NCI-H69 (cell line): ENCODE measurements at regions not wholly inside any gene's neighbourhood (a gene's known extent, or its start where the extent isn't known, plus 50 kb on each side); places are given as distances from the start of the nearest gene placed in this dataset.
"Not testable (repeated sequence)": the region's sequence is repeated elsewhere in the genome, so short reads cannot be mapped to it uniquely, and the experiment has no call there.

Source experiments
- DNase-seq: peaks from one replicate; lab custom pipeline; 2025; lab: John Stamatoyannopoulos, UW

GRCh38 chr7:19376538-19376937 lies 231.3 kb upstream of the FERD3L start:
- DNase-seq: peak; percentile 43

- DNase-seq: peak; percentile 21
These were observed 230.8 kb upstream of the FERD3L start for GRCh38 chr7:19375976-19376375.

- DNase-seq: no peak
These were observed 228.1 kb upstream of the FERD3L start for GRCh38 chr7:19373334-19373733.

GRCh38 chr7:19369806-19370205 lies 224.6 kb upstream of the FERD3L start:
- peak; percentile 99 for DNase-seq

GRCh38 chr7:19369182-19369581 lies 224.0 kb upstream of the FERD3L start:
- peak; percentile 85 for DNase-seq

- peak; percentile 44 for DNase-seq
These were observed 223.3 kb upstream of the FERD3L start for GRCh38 chr7:19368491-19368925.

GRCh38 chr7:19364950-19365349 lies 219.7 kb upstream of the FERD3L start:
- no peak for DNase-seq

- no peak for DNase-seq
These were observed 216.9 kb upstream of the FERD3L start for GRCh38 chr7:19362099-19362498.

- no peak for DNase-seq
These were observed 208.0 kb upstream of the FERD3L start for GRCh38 chr7:19353180-19353579.

GRCh38 chr7:19352305-19352695 lies 207.1 kb upstream of the FERD3L start:
- DNase-seq: no peak

- DNase-seq: no peak
These were observed 206.4 kb upstream of the FERD3L start for GRCh38 chr7:19351341-19352304.

- DNase-seq: no peak
These were observed 194.3 kb upstream of the FERD3L start for GRCh38 chr7:19339512-19339911.

GRCh38 chr7:19338512-19338911 lies 193.3 kb upstream of the FERD3L start:
- DNase-seq: not testable (repeated sequence)

- DNase-seq: no peak
These were observed 191.7 kb upstream of the FERD3L start for GRCh38 chr7:19336836-19337383.

- peak; percentile 11 for DNase-seq
These were observed 188.5 kb upstream of the FERD3L start for GRCh38 chr7:19333706-19334105.

GRCh38 chr7:19327018-19327417 lies 181.8 kb upstream of the FERD3L start:
- peak; percentile 76 for DNase-seq

- no peak for DNase-seq
These were observed 176.8 kb upstream of the FERD3L start for GRCh38 chr7:19322002-19322401.

- no peak for DNase-seq
These were observed 173.1 kb upstream of the FERD3L start for GRCh38 chr7:19318287-19318686.

- DNase-seq: no peak
These were observed 172.2 kb upstream of the FERD3L start for GRCh38 chr7:19317461-19317860.

GRCh38 chr7:19312416-19312815 lies 167.2 kb upstream of the FERD3L start:
- DNase-seq: no peak

GRCh38 chr7:19307554-19307953 lies 162.3 kb upstream of the FERD3L start:
- no peak for DNase-seq

- DNase-seq: no peak
These were observed 160.5 kb upstream of the FERD3L start for GRCh38 chr7:19305698-19306097.

- DNase-seq: no peak
These were observed 158.9 kb upstream of the FERD3L start for GRCh38 chr7:19304086-19304485.
